H9 (cell line): ENCODE measurements at regions not wholly inside any gene's neighbourhood (a gene's known extent, or its start where the extent isn't known, plus 50 kb on each side); places are given as distances from the start of the nearest gene placed in this dataset.

Source experiments
- DNase-seq: peaks from one replicate; pipeline ENCODE4 v3.0.0-alpha.2; 2017
- H2AFZ ChIP-seq: one replicate; pipeline ENCODE4 v1.6.1; 2013; ENCODE audit warnings: mild to moderate bottlenecking, low read length, control low read depth, moderate library complexity
- H2AK5ac ChIP-seq: 2 replicates; pipeline ENCODE4 v1.6.1; 2013; ENCODE audit warnings: low read length, control low read depth, mixed read lengths; ENCODE audit not compliant: insufficient read length
- H2BK120ac ChIP-seq: one replicate; pipeline ENCODE4 v1.6.1; 2013; ENCODE audit warnings: low read depth, mild to moderate bottlenecking, low read length, control low read depth, inconsistent platforms; ENCODE audit not compliant: poor library complexity, severe bottlenecking
- H2BK12ac ChIP-seq: 2 replicates; pipeline ENCODE4 v1.6.1; 2013; ENCODE audit warnings: low read length, control low read depth, mixed read lengths, low read depth; ENCODE audit not compliant: insufficient read length
- H2BK15ac ChIP-seq: 2 replicates; pipeline ENCODE4 v1.6.1; 2013; ENCODE audit warnings: low read depth, low read length, control low read depth
- H2BK20ac ChIP-seq: one replicate; pipeline ENCODE4 v1.6.1; 2013; ENCODE audit warnings: low read depth, mild to moderate bottlenecking, low read length, control low read depth, inconsistent platforms; ENCODE audit not compliant: poor library complexity, severe bottlenecking
- H2BK5ac ChIP-seq: 2 replicates; pipeline ENCODE4 v1.6.1; 2013; ENCODE audit warnings: low read length, control low read depth, mixed read lengths; ENCODE audit not compliant: insufficient read length
- H3K14ac ChIP-seq: 2 replicates; pipeline ENCODE4 v1.6.1; 2013; ENCODE audit warnings: low read length, control low read depth; ENCODE audit not compliant: insufficient read depth
- H3K18ac ChIP-seq: 2 replicates; pipeline ENCODE4 v1.6.1; 2013; ENCODE audit warnings: low read depth, mild to moderate bottlenecking, mixed read lengths, low read length, control low read depth; ENCODE audit not compliant: insufficient read length
- H3K23ac ChIP-seq: 2 replicates; pipeline ENCODE4 v1.6.1; 2013; ENCODE audit warnings: low read length, control low read depth, mixed read lengths, low read depth; ENCODE audit not compliant: insufficient read length
- H3K23me2 ChIP-seq: 2 replicates; pipeline ENCODE4 v1.6.1; 2013; ENCODE audit warnings: low read depth, mild to moderate bottlenecking, mixed read lengths, low read length, control low read depth; ENCODE audit not compliant: insufficient read length, poor library complexity, severe bottlenecking
- H3K27ac ChIP-seq: 2 replicates; pipeline ENCODE4 v1.5.1; 2013; ENCODE audit warnings: low read length, control low read depth, mixed read lengths, low read depth; ENCODE audit not compliant: insufficient read length
- H3K27me3 ChIP-seq: 2 replicates; pipeline ENCODE4 v1.6.1; 2013; ENCODE audit warnings: low read length, control low read depth, inconsistent platforms; ENCODE audit not compliant: insufficient read depth
- H3K4ac ChIP-seq: 2 replicates; pipeline ENCODE4 v1.6.1; 2013; ENCODE audit warnings: low read depth, mild to moderate bottlenecking, control low read depth, inconsistent platforms, low read length, moderate library complexity
- H3K4me1 ChIP-seq: 2 replicates; pipeline ENCODE4 v1.6.1; 2013; ENCODE audit warnings: low read length, control low read depth, inconsistent platforms; ENCODE audit not compliant: insufficient read depth
- H3K4me2 ChIP-seq: 2 replicates; pipeline ENCODE4 v1.6.1; 2013; ENCODE audit warnings: low read length, control low read depth, mixed read lengths; ENCODE audit not compliant: insufficient read length, insufficient read depth
- H3K56ac ChIP-seq: 2 replicates; pipeline ENCODE4 v1.6.1; 2013; ENCODE audit warnings: low read depth, mild to moderate bottlenecking, mixed read lengths, low read length, control low read depth; ENCODE audit not compliant: insufficient read length
- H3K79me1 ChIP-seq: 2 replicates; pipeline ENCODE4 v1.6.1; 2013; ENCODE audit warnings: low read depth, mild to moderate bottlenecking, moderate library complexity, low read length, control low read depth, inconsistent platforms; ENCODE audit not compliant: insufficient read depth, poor library complexity, severe bottlenecking
- H3K79me2 ChIP-seq: 2 replicates; pipeline ENCODE4 v1.6.1; 2013; ENCODE audit warnings: low read length, control low read depth, inconsistent platforms; ENCODE audit not compliant: insufficient read depth
- H3K9ac ChIP-seq: 2 replicates; pipeline ENCODE4 v1.6.1; 2013; ENCODE audit warnings: low read length, control low read depth, mixed read lengths; ENCODE audit not compliant: insufficient read length; ENCODE audit errors: extremely low read depth
- H3K9me3 ChIP-seq: one replicate; pipeline ENCODE4 v1.6.1; 2013; ENCODE audit warnings: low read depth, low read length, inconsistent platforms; ENCODE audit not compliant: control insufficient read depth
- H3T11ph ChIP-seq: one replicate; pipeline ENCODE4 v1.6.1; 2013; ENCODE audit warnings: mild to moderate bottlenecking, low read length, control low read depth, inconsistent platforms
- H4K20me1 ChIP-seq: one replicate; pipeline ENCODE4 v1.6.1; 2013; ENCODE audit not compliant: control insufficient read depth, insufficient read length, insufficient read depth
- H4K5ac ChIP-seq: 2 replicates; pipeline ENCODE4 v1.6.1; 2013; ENCODE audit warnings: low read depth, mild to moderate bottlenecking, mixed read lengths, low read length, control low read depth; ENCODE audit not compliant: insufficient read length
- H4K8ac ChIP-seq: replicated peaks from 2 replicates; pipeline ENCODE4 v1.6.1; 2013; ENCODE audit warnings: low read length, control low read depth, mixed read lengths, low read depth; ENCODE audit not compliant: insufficient read length
- H4K91ac ChIP-seq: 2 replicates; pipeline ENCODE4 v1.6.1; 2013; ENCODE audit warnings: low read depth, mild to moderate bottlenecking, moderate library complexity, mixed read lengths, low read length, control low read depth; ENCODE audit not compliant: insufficient read length
- H3K27ac Mint-ChIP-seq, 3 experiments: 2 replicates in 2 of 3; 3 replicates in 1 of 3; pipeline ENCODE4 v1.8.0; 2020 to 2021; ENCODE audit warnings: mixed read lengths in 3 of 3, mild to moderate bottlenecking in 1 of 3, moderate library complexity in 1 of 3
- H3K27me3 Mint-ChIP-seq: 2 replicates; pipeline ENCODE4 v1.8.0; 2021; ENCODE audit warnings: low read depth, mild to moderate bottlenecking, moderate library complexity, mixed read lengths
- H3K36me3 Mint-ChIP-seq, 3 experiments: 2 replicates in 2 of 3; 3 replicates in 1 of 3; pipeline ENCODE4 v1.8.0; 2020 to 2021; ENCODE audit warnings: low read depth in 3 of 3, mixed read lengths in 3 of 3; ENCODE audit not compliant: insufficient read depth in 1 of 3
- H3K4me1 Mint-ChIP-seq, 2 experiments: 2 replicates each; pipeline ENCODE4 v1.8.0; 2020; ENCODE audit warnings: mixed read lengths in 2 of 2
- H3K4me3 Mint-ChIP-seq, 2 experiments: 2 replicates in 1 of 2; 3 replicates in 1 of 2; pipeline ENCODE4 v1.8.0; 2020 to 2021; ENCODE audit warnings: mild to moderate bottlenecking in 2 of 2, mixed read lengths in 2 of 2, moderate library complexity in 1 of 2
- H3K9me3 Mint-ChIP-seq, 2 experiments: 2 replicates in 1 of 2; 3 replicates in 1 of 2; pipeline ENCODE4 v1.8.0; 2020; ENCODE audit warnings: mild to moderate bottlenecking in 2 of 2, mixed read lengths in 2 of 2, moderate library complexity in 1 of 2
- CTCF ChIP-seq: fragments of 200-600 bp; sonication (generic); conservative IDR thresholded peaks from 3 replicates; pipeline ENCODE4 v1.8.0; 2021; ENCODE audit warnings: antibody characterized with exemption, mild to moderate bottlenecking
- WGBS: extraction: QIAGEN DNeasy Blood & Tissue Kit; methylation state at CpG from one replicate; pipeline ENCODE4 v1.1.7; 2013; ENCODE audit warnings: missing lambda C conversion rate, low lambda C conversion rate, mixed read lengths; ENCODE audit not compliant: insufficient read length; ENCODE audit errors: extremely low coverage; 5-methylcytosine and 5-hydroxymethylcytosine counted together

DNA sequence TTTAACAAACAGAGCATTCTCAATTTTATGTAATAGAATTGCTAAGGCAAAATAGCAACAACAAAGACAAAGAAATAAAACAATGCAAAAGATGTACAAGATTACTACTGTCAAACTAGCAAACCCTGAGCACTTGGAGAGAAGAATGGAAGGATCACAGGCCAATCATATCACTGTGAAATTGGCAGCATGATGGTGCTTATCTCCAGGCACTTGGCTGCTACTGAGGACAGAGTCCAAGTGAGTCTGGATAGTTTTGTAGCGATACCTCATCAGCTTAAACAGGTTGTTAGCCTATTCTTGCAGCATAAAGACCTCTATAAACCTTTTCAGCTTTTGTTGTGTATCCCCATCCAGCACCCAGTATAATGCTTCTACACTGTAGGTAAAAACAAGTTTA lies 117.7 kb downstream of the C4orf33 start:
- H2BK15ac ChIP-seq: no peak overlapping the region
- no peak overlapping the region for H3K27ac ChIP-seq
- H3K4me2 ChIP-seq: no peak overlapping the region
- H2BK20ac ChIP-seq: no peak overlapping the region
- H4K91ac ChIP-seq: no peak overlapping the region
- DNase-seq: no peak
- no peak overlapping the region for H3K14ac ChIP-seq
- Mint-ChIP-seq H3K27me3 (no peaks in the 10 kb centered on the region), H3K27ac (no peak overlapping the region), H3K4me1 (no peaks in the 10 kb centered on the region), H3K9me3 (no peaks in the 10 kb centered on the region), H3K4me3 (no peak overlapping the region), H3K36me3 (no peaks in the 10 kb centered on the region)
- H3K9ac ChIP-seq: no peak overlapping the region
- no peaks in the 10 kb centered on the region for H3K9me3 ChIP-seq
- H3K4me1 ChIP-seq: no peaks in the 10 kb centered on the region
- no peaks in the 10 kb centered on the region for H3K27me3 ChIP-seq
- no peak overlapping the region for H2AK5ac ChIP-seq
- no peak overlapping the region for H3K23ac ChIP-seq
- no peak overlapping the region for H4K5ac ChIP-seq
- WGBS: no CpG with 5 or more reads among the region's 1 CpG
- no peak for TF ChIP-seq CTCF
- no peak overlapping the region for H3T11ph ChIP-seq
- H2BK5ac ChIP-seq: no peak overlapping the region
- no peaks in the 10 kb centered on the region for H3K79me2 ChIP-seq
- H3K18ac ChIP-seq: no peak overlapping the region
- H4K20me1 ChIP-seq: no peaks in the 10 kb centered on the region
- no peak overlapping the region for H4K8ac ChIP-seq
- no peak overlapping the region for H2BK12ac ChIP-seq
- no peak overlapping the region for H2BK120ac ChIP-seq
- no peak overlapping the region for H3K4ac ChIP-seq
- H3K23me2 ChIP-seq: no peaks in the 10 kb centered on the region
- no peak overlapping the region for H2AFZ ChIP-seq
- H3K79me1 ChIP-seq: no peaks in the 10 kb centered on the region
- H3K56ac ChIP-seq: no peak overlapping the region
